ENCODE measurements at regions not wholly inside any gene's neighbourhood (a gene's known extent, or its start where the extent isn't known, plus 50 kb on each side); places are given as distances from the start of the nearest gene placed in this dataset.

- in situ Hi-C loops (cut with MboI) = no loop called here
- no peak overlapping the region for H2AFZ ChIP-seq (ENCODE audit: low read depth, low read length)
- no peak for FAIRE-seq
Observed at GRCh38 chr3:16708285-16708684, 103.1 kb upstream of the DAZL start.

More at GRCh38 chr3:16708285-16708684, 103.1 kb upstream of the DAZL start:
- Histone ChIP-seq H3K27ac (ENCODE audit: extremely low read depth, low read depth, low read length) (no peak overlapping the region), H4K20me1 (replicated peaks; ENCODE audit: control insufficient read depth, insufficient read depth, low read length) (0 out of 2 replicates have a peak, but pooled peaks cover 3% of the 10 kb centered on the region), H3K4me3 (no peak overlapping the region), H3K79me2 (ENCODE audit: control insufficient read depth, insufficient read depth, low read length) (no peaks in the 10 kb centered on the region), H3K9ac (ENCODE audit: insufficient read depth in 1 of 2, low read depth in 2 of 2, low read length in 2 of 2) (no peak overlapping the region), H3K9me3 (replicated peaks; ENCODE audit: control insufficient read depth, insufficient read depth, low read depth, low read length) (no peaks in the 10 kb centered on the region), H3K4me1 (replicated peaks in 1 of 2; ENCODE audit: control insufficient read depth in 2 of 2, insufficient read depth in 2 of 2, low read length in 2 of 2) (no peaks in the 10 kb centered on the region), H3K27me3 (ENCODE audit: control insufficient read depth in 2 of 2, insufficient read depth in 2 of 2, low read length in 2 of 2) (peaks cover 0 to 5% of the 10 kb centered on the region in 2 experiments; a peak in 2 of 5 replicates), H3K4me2 (ENCODE audit: insufficient read depth, low read length) (no peak overlapping the region), H3K9me1 (ENCODE audit: control insufficient read depth, insufficient read depth, low read length) (no peaks in the 10 kb centered on the region), H3K36me3 (ENCODE audit: control insufficient read depth, insufficient read depth, low read length) (no peaks in the 10 kb centered on the region)
- no TSS peak for BruUV-seq (replicated peaks)
- ATAC-seq (no peak), DNase-seq (ENCODE audit: extremely low read depth in 1 of 4, low spot score in 3 of 4) (no peak)
- intact Hi-C loops (cut with micrococcal nuclease) = no loop called here
- POLR2A ChIA-PET = no interaction called here
- TF ChIP-seq CCNT2 (IDR thresholded peaks at IDR 0.05; ENCODE audit: borderline replicate concordance, extremely low read depth, insufficient read length, low read depth, low read length) = no peak
- no peak for TF ChIP-seq HSF4 (CRISPR knock-in tag; IDR thresholded peaks at IDR 0.05; ENCODE audit: borderline replicate concordance)
- TF ChIP-seq CSDE1 (IDR thresholded peaks at IDR 0.05) = no peak
- no peak for TF ChIP-seq RBM22 (IDR thresholded peaks at IDR 0.05; ENCODE audit: low read depth, low read length, poor library complexity, severe bottlenecking)
- no peak for TF ChIP-seq KAT2B (IDR thresholded peaks at IDR 0.05; ENCODE audit: low read depth, low read length)
- TF ChIP-seq E2F1 (CRISPR knock-in tag; IDR thresholded peaks at IDR 0.05) = no peak
- TF ChIP-seq E4F1 (CRISPR knock-in tag; IDR thresholded peaks at IDR 0.05; ENCODE audit: borderline replicate concordance) = no peak
- no peak for TF ChIP-seq ELK3 (CRISPR knock-in tag; IDR thresholded peaks at IDR 0.05)
- CTCF ChIA-PET (ENCODE audit: low intra/inter-chr PET ratio) = interaction anchor here (0.6 kb wide), 1 partner anchor 1139 kb away, joined by 4 read pairs; no protein-coding TSS in a partner anchor

All from K562 (cell line).